GM19452 (cell line): ENCODE measurements at regions not wholly inside any gene's neighbourhood (a gene's known extent, or its start where the extent isn't known, plus 50 kb on each side); places are given as distances from the start of the nearest gene placed in this dataset.
"Not testable (repeated sequence)": the region's sequence is repeated elsewhere in the genome, so short reads cannot be mapped to it uniquely, and the experiment has no call there.

ENCODE experiments used
- ATAC-seq: cut with Tn5 transposase; IDR thresholded peaks from one replicate; pipeline ENCODE4 v1.9.1; 2021; ENCODE audit not compliant: unreplicated experiment

- no peak for ATAC-seq
Measured at GRCh38 chr6:164409309-164410009, 899.9 kb downstream of the C6orf118 start.

GRCh38 chr6:164408868-164409267, 900.5 kb downstream of the C6orf118 start:
- no peak for ATAC-seq

GRCh38 chr6:164404812-164405488, 904.5 kb downstream of the C6orf118 start:
- no peak for ATAC-seq

GRCh38 chr6:164401871-164402270, 907.5 kb downstream of the C6orf118 start:
- ATAC-seq, result no peak

- no peak for ATAC-seq
Measured at GRCh38 chr6:164398647-164399046, 910.8 kb downstream of the C6orf118 start.

- ATAC-seq, result no peak
Measured at GRCh38 chr6:164396071-164397047, 913.0 kb downstream of the C6orf118 start.

DNA sequence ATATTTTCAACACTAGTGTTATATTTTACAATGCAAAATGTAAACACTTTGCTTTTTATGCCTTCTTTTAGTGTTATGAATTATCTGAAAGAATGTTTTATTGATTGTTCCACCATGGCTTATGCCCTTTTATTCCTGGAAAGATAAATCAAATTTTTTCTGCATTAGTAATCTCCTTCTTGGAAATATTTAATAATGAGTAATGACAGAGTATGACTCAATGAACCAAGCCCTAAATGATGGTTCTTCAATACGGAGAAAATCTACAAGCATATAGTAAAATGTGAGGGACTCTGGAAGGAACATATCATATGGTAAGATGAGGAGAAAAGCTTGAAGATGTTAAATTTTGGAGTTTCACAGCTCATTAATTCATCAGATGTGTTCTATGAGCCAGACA, 929.6 kb downstream of the C6orf118 start:
- no peak for ATAC-seq

- no peak for ATAC-seq
Measured at GRCh38 chr6:164378330-164378729, 931.1 kb downstream of the C6orf118 start.

DNA sequence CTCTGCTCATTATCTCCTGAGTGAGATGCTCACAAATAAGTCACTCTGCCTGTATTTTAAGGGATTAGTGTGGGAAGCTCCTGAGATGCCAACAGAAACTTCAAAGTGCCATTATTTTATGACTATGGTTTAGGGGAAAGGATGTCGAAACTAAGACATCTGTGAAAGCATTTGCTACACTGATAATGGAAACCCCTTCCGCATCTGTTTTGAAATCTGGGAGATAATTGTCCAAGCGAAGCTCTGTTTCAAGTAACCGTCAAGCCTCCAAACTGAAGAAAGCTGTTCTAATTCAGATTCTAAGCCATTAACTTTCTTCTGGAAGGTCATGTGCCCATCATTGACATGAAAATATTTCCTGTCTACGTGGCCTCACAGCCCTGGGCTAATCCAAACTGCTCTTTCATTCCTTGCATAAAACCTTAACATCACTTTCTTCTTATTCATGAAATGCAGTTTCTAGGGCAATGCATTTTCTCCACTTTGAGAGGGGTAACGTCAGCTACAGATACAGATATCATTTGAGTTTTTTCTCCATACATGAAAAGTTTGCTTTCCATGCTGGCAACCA, 932.0 kb downstream of the C6orf118 start:
- no peak for ATAC-seq

DNA sequence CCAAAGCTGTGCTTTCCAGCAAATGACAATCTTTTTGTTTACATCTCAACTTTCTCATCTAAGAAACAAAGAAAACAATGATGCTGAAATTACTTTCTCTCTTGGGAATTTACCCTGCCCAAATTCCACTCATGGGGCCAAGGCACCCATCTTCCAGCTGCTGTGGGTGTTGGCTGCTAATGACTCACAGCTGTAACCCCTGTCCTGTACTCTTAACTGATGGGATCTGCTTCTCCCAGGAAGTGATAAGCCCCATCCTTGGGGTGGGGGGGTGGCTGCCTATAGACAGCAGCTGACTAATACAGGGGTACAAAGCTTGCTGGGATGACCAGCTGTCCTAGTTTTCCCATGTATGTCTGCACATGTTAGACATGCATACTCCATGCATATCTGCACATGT, 938.6 kb downstream of the C6orf118 start:
- no peak for ATAC-seq

GRCh38 chr6:164359441-164359840, 944.9 kb downstream of the QKI start:
- ATAC-seq, result no peak

DNA sequence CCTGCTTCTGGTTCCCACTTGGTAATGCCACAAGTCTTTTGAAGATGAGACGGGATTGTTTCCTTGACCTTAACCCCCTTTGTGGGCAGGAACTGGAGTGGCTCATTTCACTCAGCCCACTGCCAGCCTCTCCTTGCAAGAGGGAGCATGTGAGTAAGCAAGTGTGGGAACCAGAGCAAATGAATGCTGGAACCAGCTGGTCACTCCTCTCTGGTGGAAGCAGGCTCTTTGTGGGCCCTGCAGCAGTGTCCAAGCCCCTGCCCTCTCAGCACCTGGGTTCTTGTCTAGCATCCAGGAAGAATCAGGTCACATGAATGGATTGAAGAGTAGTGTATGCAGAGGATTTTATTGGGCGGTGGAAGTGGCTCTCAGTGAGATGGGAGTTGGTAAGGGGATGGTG, 944.5 kb downstream of the QKI start:
- no peak for ATAC-seq

DNA sequence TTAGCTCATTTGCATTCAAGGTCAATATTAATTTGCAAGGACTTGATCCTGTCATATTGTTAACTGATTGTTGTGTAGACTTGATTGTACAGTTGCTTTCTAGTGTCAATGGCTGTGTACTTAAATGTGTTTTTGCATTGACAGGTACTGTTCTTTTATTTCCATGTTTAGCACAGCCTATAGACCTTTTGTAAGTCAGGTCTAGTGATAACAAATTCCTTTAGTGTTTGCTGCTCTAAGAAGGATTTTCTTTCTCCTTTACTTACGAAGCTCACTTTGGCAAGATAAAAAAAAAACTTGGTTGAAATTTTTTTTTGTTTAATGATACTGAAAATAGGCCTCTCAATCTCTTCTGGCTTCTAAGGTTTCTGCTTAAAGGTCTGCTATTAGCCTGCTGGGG, 942.3 kb downstream of the QKI start:
- no peak for ATAC-seq

DNA sequence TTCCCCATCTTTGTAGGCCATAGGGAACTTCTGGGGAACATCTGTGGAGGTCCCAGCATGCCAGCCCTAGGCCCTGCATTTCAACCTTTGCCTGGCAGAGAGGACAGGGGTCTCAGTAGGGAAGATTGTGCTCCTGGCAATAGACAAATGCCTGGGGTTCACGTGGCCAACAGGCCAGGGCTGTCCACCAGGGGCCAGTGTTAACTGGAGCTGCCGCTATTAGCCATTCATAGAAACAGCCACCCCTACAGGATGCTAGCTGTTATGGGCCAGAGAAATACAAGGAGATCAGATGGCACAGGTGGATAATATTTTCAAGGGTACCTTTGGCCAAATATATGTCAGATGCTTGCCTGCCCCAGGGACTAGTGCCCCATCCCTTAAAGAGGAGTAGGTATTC, 932.9 kb downstream of the QKI start:
- no peak for ATAC-seq

GRCh38 chr6:164346631-164347030, 932.1 kb downstream of the QKI start:
- ATAC-seq, result no peak

GRCh38 chr6:164345806-164346496, 931.4 kb downstream of the QKI start:
- ATAC-seq, result no peak

DNA sequence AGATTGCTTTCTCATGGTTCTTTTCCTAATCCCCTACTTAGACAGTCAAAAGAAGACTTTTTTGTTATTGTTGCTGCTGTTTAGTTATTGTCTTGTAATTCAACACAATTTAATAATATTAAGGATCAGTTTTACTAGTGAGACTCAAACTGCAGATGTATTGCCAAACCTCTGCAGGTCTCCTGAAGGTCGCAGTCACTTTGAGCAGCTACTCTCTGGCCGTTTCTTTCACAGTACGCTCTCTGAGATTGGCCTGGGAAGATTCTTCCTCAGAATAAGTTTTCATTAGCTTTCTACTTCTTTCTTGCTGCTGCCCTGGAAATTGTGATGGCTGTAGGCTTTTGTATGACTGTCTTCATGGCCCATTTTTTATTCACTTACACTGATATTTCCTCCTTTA, 930.8 kb downstream of the QKI start:
- no peak for ATAC-seq

DNA sequence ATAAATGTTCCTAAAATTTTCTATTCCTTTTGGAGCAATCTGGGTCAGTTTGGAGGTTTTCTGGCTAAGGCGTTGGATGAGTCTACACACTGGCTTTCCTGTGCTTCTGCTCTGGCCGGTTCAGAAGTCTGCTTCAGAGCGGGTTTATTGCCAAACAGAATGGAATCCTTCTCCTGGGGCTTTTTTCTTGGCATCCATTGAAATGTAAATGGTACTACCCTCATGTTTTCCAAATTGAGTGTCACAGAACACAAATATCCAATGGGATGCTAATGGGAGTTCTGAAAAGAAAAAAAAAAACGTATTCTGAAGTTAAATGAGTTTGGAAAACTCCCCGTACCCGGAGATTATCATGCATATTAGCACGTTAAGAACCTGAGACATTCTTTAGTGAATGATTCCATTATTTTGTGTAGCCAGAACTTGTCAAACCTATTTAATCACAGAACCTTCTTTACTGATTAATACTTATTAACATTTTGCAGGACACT, 930.3 kb downstream of the QKI start:
- no peak for ATAC-seq

GRCh38 chr6:164339442-164339841, 924.9 kb downstream of the QKI start:
- ATAC-seq, result not testable (repeated sequence)

- ATAC-seq, result no peak
Measured at GRCh38 chr6:164337925-164338397, 923.4 kb downstream of the QKI start.
